Right lobe of liver (tissue), 6 donors: ENCODE measurements at regions not wholly inside any gene's neighbourhood (a gene's known extent, or its start where the extent isn't known, plus 50 kb on each side); places are given as distances from the start of the nearest gene placed in this dataset.

ENCODE experiments used
- ATAC-seq, 4 donors: fragments of 200-7000 bp; cut with Tn5 transposase; one replicate each; pipeline ENCODE4 v1.9.1; 2020; ENCODE audit warnings: mild to moderate bottlenecking in 4 of 4, moderate library complexity in 4 of 4
- DNase-seq, 3 donors: peaks; one replicate each; pipeline ENCODE4 v3.0.0-alpha.2; 2020
- H3K27ac ChIP-seq, 3 donors: fragments of 200-600 bp; one replicate each; pipeline ENCODE4 v1.8.0; 2022
- H3K27me3 ChIP-seq, 2 donors: fragments of 200-600 bp; one replicate each; pipeline ENCODE4 v1.8.0; 2022
- H3K36me3 ChIP-seq, 4 donors: fragments of 200-600 bp; sonication (generic) in 1 of 4; one replicate each; pipeline versions ENCODE4 v1.5.1 to v1.8.0; 2017 to 2022; ENCODE audit warnings: control low read depth in 1 of 4
- H3K4me1 ChIP-seq, 4 donors: fragments of 200-600 bp; sonication (generic) in 1 of 4; one replicate each; pipeline versions ENCODE4 v1.5.1 to v1.8.0; 2017 to 2022; ENCODE audit warnings: control low read depth in 1 of 4
- H3K4me3 ChIP-seq, 3 donors: fragments of 200-600 bp; one replicate each; pipeline ENCODE4 v1.8.0; 2022
- H3K9me3 ChIP-seq, 4 donors: fragments of 200-600 bp; sonication (generic) in 1 of 4; one replicate each; pipeline versions ENCODE4 v1.5.1 to v1.8.0; 2017 to 2022; ENCODE audit warnings: control low read depth in 1 of 4
- CTCF ChIP-seq, 4 donors: fragments of 200-600 bp in 3 of 4; fragments of 450-650 bp in 1 of 4; IDR thresholded peaks; one replicate each; pipeline versions ENCODE4 v1.5.1 to v1.8.0; 2016 to 2022; ENCODE audit warnings: antibody characterized with exemption in 4 of 4, mild to moderate bottlenecking in 2 of 4
- POLR2A ChIP-seq: fragments of 450-650 bp; IDR thresholded peaks from one replicate; pipeline ENCODE4 v1.6.1; 2017; ENCODE audit warnings: antibody characterized with exemption, mild to moderate bottlenecking
- WGBS: methylation state at CpG from one replicate; pipeline ENCODE4 v1.1.6; 2018; ENCODE audit warnings: low coverage, low lambda C conversion rate; ENCODE audit not compliant: insufficient coverage; ENCODE audit errors: missing lambda C conversion rate; 5-methylcytosine and 5-hydroxymethylcytosine counted together
- intact Hi-C, 2 donors: fragments of 100-400 bp; cut with DNase I; formaldehyde crosslinking; loops; one replicate each; pipeline versions ENCODE4 v1.11.2 to v1.14.1; 2022
- donor health status: DM: no; HTN: yes; CAD: no.
- donor health status: DM: no; HTN: no; CAD: no.
- donor health status: DM: no; HTN: no; CAD: no.
- donor health status: DM: no; HTN: yes; CAD: no.
- donor health status: DM: no; HTN: yes; CAD: no.

GRCh38 chr9:124202447-124202971 is 55.2 kb upstream of the NEK6 start:
- no peaks in the 10 kb centered on the region for H3K36me3 ChIP-seq
- no peak overlapping the region for H3K4me3 ChIP-seq
- no peaks in the 10 kb centered on the region for H3K4me1 ChIP-seq
- TF ChIP-seq CTCF (IDR thresholded peaks at IDR 0.05) (no peak), POLR2A (no peak)
- peak; percentile 72 to 85 (median 81) for ATAC-seq
- WGBS: 39% methylated on average over 3 of the region's 5 CpGs
- intact Hi-C loops: no loop called here
- peak in 1 of 3 donors; percentile 44 for DNase-seq
- no peak overlapping the region for H3K27ac ChIP-seq
- no peaks in the 10 kb centered on the region for H3K9me3 ChIP-seq
- H3K27me3 ChIP-seq: no peaks in the 10 kb centered on the region

- Histone ChIP-seq H3K9me3 (no peaks in the 10 kb centered on the region), H3K36me3 (no peaks in the 10 kb centered on the region), H3K4me3 (no peak overlapping the region), H3K4me1 (no peaks in the 10 kb centered on the region), H3K27ac (no peak overlapping the region), H3K27me3 (no peaks in the 10 kb centered on the region)
- intact Hi-C loops: no loop called here
- ATAC-seq (no peak), DNase-seq (no peak)
- TF ChIP-seq POLR2A: no peak
- no peak for TF ChIP-seq CTCF (IDR thresholded peaks at IDR 0.05)
- WGBS: 94% methylated on average over 2 of the region's 2 CpGs
Measured at GRCh38 chr9:124205686-124206352, 51.9 kb upstream of the NEK6 start.

GRCh38 chr9:124206391-124206790 is 51.4 kb upstream of the NEK6 start:
- intact Hi-C loops: no loop called here
- Histone ChIP-seq H3K4me1 (no peaks in the 10 kb centered on the region), H3K27ac (no peak overlapping the region), H3K4me3 (no peak overlapping the region), H3K9me3 (no peaks in the 10 kb centered on the region), H3K36me3 (no peaks in the 10 kb centered on the region), H3K27me3 (no peaks in the 10 kb centered on the region)
- 88% methylated on average over 2 of the region's 2 CpGs for WGBS
- ATAC-seq (no peak), DNase-seq (no peak)
- TF ChIP-seq POLR2A: no peak
